HepG2 (cell line): ENCODE measurements at regions not wholly inside any gene's neighbourhood (a gene's known extent, or its start where the extent isn't known, plus 50 kb on each side); places are given as distances from the start of the nearest gene placed in this dataset.

ENCODE experiments used
- CREB1 ChIP-seq, 2 experiments: fragments of 450-650 bp in 1 of 2; IDR thresholded peaks; 2 replicates each; pipeline ENCODE4 v1.6.1; 2016 to 2017; ENCODE audit warnings: control low read depth in 1 of 2, mild to moderate bottlenecking in 1 of 2, missing compliant biosample characterization in 1 of 2, missing genetic modification characterization in 1 of 2
- GABPA ChIP-seq, 2 experiments: IDR thresholded peaks; 2 replicates each; pipeline ENCODE4 v1.6.1; 2011 to 2016; ENCODE audit warnings: low read depth in 2 of 2, low read length in 1 of 2, missing biosample characterization in 1 of 2, missing genetic modification characterization in 1 of 2
- MZF1 ChIP-seq: sonication (generic); formaldehyde crosslinking; IDR thresholded peaks from 2 replicates; pipeline ENCODE4 v1.8.1; 2023; ENCODE audit warnings: mild to moderate bottlenecking, missing genetic modification reagents, borderline replicate concordance
- THAP11 ChIP-seq: IDR thresholded peaks from 2 replicates; pipeline ENCODE4 v1.6.1; 2016; ENCODE audit warnings: missing biosample characterization, missing genetic modification reagents
- TOPORS ChIP-seq: sonication (generic); formaldehyde crosslinking; IDR thresholded peaks from 2 replicates; pipeline ENCODE4 v1.8.0; 2023; ENCODE audit warnings: mild to moderate bottlenecking, missing genetic modification reagents
- TF ChIP-seq, protein P1 (sequence below), 2 experiments: sonication (generic) in 1 of 2; formaldehyde crosslinking in 1 of 2; IDR thresholded peaks; 2 replicates each; pipeline versions ENCODE4 v1.5.1 to v1.6.1; 2011 to 2020; ENCODE audit warnings: borderline replicate concordance in 1 of 2, low read depth in 1 of 2, low read length in 1 of 2, mild to moderate bottlenecking in 1 of 2, missing genetic modification reagents in 1 of 2, moderate library complexity in 1 of 2
- TF ChIP-seq, protein P2 (sequence below), 2 experiments: IDR thresholded peaks; 2 replicates each; pipeline ENCODE4 v1.6.1; 2011 to 2012; ENCODE audit warnings: low read length in 2 of 2, borderline replicate concordance in 1 of 2, low read depth in 1 of 2, mild to moderate bottlenecking in 1 of 2, moderate library complexity in 1 of 2

DNA sequence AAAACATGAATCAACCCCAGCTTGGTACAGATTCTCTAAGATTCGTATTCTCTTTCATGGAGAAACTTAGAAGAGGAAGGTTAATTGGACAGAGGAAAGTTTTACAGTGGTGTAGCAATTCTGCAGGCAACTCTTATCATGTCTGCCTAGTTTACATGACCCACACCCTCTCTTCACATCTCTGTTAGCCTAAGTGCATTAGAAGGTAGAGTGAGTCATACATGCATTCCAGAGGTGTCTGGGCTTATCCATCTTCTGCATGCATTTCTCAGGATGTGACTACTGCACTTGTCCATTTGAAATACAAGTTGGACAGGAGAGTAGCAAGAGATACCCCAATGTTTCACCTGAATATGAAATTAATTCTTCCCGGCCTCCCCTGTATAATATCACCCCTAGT is 578.4 kb upstream of the NCAM2 start:
- no peak for TF ChIP-seq GABPA (IDR thresholded peaks at IDR 0.05; ENCODE audit: low read depth, low read length)
- TF ChIP-seq GABPA (CRISPR knock-in tag; IDR thresholded peaks at IDR 0.05; ENCODE audit: low read depth): no peak
- TF ChIP-seq MZF1: no peak
- no peak for TF ChIP-seq CREB1 (IDR thresholded peaks at IDR 0.05)
- no peak for TF ChIP-seq CREB1 (CRISPR knock-in tag; IDR thresholded peaks at IDR 0.05)
- TF ChIP-seq, protein P1, sequence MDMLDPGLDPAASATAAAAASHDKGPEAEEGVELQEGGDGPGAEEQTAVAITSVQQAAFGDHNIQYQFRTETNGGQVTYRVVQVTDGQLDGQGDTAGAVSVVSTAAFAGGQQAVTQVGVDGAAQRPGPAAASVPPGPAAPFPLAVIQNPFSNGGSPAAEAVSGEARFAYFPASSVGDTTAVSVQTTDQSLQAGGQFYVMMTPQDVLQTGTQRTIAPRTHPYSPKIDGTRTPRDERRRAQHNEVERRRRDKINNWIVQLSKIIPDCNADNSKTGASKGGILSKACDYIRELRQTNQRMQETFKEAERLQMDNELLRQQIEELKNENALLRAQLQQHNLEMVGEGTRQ (IDR thresholded peaks at IDR 0.05; ENCODE audit: low read depth, low read length): no peak
- TF ChIP-seq, protein P1 (CRISPR knock-in tag; IDR thresholded peaks at IDR 0.05; ENCODE audit: borderline replicate concordance): no peak
- TF ChIP-seq, protein P2, sequence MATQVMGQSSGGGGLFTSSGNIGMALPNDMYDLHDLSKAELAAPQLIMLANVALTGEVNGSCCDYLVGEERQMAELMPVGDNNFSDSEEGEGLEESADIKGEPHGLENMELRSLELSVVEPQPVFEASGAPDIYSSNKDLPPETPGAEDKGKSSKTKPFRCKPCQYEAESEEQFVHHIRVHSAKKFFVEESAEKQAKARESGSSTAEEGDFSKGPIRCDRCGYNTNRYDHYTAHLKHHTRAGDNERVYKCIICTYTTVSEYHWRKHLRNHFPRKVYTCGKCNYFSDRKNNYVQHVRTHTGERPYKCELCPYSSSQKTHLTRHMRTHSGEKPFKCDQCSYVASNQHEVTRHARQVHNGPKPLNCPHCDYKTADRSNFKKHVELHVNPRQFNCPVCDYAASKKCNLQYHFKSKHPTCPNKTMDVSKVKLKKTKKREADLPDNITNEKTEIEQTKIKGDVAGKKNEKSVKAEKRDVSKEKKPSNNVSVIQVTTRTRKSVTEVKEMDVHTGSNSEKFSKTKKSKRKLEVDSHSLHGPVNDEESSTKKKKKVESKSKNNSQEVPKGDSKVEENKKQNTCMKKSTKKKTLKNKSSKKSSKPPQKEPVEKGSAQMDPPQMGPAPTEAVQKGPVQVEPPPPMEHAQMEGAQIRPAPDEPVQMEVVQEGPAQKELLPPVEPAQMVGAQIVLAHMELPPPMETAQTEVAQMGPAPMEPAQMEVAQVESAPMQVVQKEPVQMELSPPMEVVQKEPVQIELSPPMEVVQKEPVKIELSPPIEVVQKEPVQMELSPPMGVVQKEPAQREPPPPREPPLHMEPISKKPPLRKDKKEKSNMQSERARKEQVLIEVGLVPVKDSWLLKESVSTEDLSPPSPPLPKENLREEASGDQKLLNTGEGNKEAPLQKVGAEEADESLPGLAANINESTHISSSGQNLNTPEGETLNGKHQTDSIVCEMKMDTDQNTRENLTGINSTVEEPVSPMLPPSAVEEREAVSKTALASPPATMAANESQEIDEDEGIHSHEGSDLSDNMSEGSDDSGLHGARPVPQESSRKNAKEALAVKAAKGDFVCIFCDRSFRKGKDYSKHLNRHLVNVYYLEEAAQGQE (IDR thresholded peaks at IDR 0.05; ENCODE audit: borderline replicate concordance in 1 of 2, low read depth in 1 of 2, low read length in 2 of 2): no peak
- TF ChIP-seq THAP11 (CRISPR knock-in tag): no peak
- TF ChIP-seq TOPORS (CRISPR knock-in tag): no peak
